ENCODE measurements at regions not wholly inside any gene's neighbourhood (a gene's known extent, or its start where the extent isn't known, plus 50 kb on each side); places are given as distances from the start of the nearest gene placed in this dataset.

- no peak for TF ChIP-seq EP300 (IDR thresholded peaks at IDR 0.05)
Measured at GRCh38 chr11:92829671-92830070, 139.8 kb upstream of the MTNR1B start (continued).

- ATAC-seq, result no peak
Measured at GRCh38 chr11:92830377-92831155, 138.9 kb upstream of the MTNR1B start.

DNA sequence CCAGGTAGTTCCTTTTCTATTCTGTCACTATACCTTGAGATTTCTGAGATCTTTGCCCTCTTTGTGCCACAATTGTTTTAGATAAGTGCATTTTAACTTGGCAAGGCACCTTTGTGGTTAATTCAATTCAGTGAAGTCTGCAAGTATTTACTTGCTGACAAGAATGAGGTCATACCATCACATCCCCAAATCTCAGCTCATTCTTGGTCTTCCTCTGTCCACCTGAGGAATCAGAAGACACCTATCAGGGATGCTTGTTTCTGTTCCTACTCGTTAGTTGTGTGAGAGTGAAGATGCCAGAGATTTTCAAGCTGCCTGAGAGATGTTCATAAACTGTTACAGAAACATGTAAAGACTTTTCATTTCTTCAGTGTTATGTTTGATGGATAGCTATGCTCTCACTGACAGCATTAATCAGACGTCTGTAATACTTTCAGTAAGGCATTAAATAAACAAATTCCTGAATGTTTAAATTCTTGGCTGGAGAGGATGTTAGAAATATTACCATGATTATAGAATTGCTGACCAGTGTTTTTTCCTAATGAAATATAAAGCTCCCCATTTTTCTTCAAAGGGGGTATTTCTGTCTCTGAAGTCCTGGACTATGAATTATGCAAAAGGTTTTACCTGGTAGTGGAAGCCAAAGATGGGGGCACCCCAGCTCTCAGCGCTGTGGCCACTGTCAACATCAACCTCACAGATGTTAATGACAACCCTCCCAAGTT, 135.0 kb upstream of the MTNR1B start:
- CTCF ChIA-PET, result interaction anchor here (1.4 kb wide), 1 partner anchor 9 kb away, joined by 3 read pairs; no protein-coding TSS in a partner anchor
- ATAC-seq (no peak), DNase-seq (ENCODE audit: low read depth in 1 of 2, low spot score in 1 of 2) (no peak), FAIRE-seq (no peak)
- Histone ChIP-seq H3K9me3 (no peaks in the 10 kb centered on the region), H3K4me3 (no peak overlapping the region), H3K4me2 (no peak overlapping the region), H3K27ac (no peak overlapping the region), H3K4me1 (no peaks in the 10 kb centered on the region)
- POLR2A ChIA-PET, result no interaction called here
- TF ChIP-seq MAZ (IDR thresholded peaks at IDR 0.05; ENCODE audit: borderline replicate concordance, low read depth, low read length) (no peak), JUN (IDR thresholded peaks at IDR 0.05) (no peak), POLR2AphosphoS2 (conservative IDR thresholded peaks at IDR 0.05; ENCODE audit: low read length) (no peak), RARB (CRISPR knock-in tag; IDR thresholded peaks at IDR 0.05) (no peak)
- WGBS (ENCODE audit: missing lambda C conversion rate), result 20% methylated on average over 3 of the region's 3 CpGs

More at GRCh38 chr11:92830377-92831155, 138.9 kb upstream of the MTNR1B start:
- H3K9me3 ChIP-seq, result no peaks in the 10 kb centered on the region
- H3K4me3 ChIP-seq, result no peak overlapping the region
- FAIRE-seq (no peak), DNase-seq (ENCODE audit: low read depth in 1 of 2, low spot score in 1 of 2) (no peak)
- H3K27ac ChIP-seq, result no peak overlapping the region
- no peak overlapping the region for H3K4me2 ChIP-seq
- TF ChIP-seq NPAS2 (CRISPR knock-in tag; IDR thresholded peaks at IDR 0.05; ENCODE audit: borderline replicate concordance), result no peak
- TF ChIP-seq, protein P1, sequence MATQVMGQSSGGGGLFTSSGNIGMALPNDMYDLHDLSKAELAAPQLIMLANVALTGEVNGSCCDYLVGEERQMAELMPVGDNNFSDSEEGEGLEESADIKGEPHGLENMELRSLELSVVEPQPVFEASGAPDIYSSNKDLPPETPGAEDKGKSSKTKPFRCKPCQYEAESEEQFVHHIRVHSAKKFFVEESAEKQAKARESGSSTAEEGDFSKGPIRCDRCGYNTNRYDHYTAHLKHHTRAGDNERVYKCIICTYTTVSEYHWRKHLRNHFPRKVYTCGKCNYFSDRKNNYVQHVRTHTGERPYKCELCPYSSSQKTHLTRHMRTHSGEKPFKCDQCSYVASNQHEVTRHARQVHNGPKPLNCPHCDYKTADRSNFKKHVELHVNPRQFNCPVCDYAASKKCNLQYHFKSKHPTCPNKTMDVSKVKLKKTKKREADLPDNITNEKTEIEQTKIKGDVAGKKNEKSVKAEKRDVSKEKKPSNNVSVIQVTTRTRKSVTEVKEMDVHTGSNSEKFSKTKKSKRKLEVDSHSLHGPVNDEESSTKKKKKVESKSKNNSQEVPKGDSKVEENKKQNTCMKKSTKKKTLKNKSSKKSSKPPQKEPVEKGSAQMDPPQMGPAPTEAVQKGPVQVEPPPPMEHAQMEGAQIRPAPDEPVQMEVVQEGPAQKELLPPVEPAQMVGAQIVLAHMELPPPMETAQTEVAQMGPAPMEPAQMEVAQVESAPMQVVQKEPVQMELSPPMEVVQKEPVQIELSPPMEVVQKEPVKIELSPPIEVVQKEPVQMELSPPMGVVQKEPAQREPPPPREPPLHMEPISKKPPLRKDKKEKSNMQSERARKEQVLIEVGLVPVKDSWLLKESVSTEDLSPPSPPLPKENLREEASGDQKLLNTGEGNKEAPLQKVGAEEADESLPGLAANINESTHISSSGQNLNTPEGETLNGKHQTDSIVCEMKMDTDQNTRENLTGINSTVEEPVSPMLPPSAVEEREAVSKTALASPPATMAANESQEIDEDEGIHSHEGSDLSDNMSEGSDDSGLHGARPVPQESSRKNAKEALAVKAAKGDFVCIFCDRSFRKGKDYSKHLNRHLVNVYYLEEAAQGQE (IDR thresholded peaks at IDR 0.05), result no peak
- TF ChIP-seq MAFK (IDR thresholded peaks at IDR 0.05; ENCODE audit: partially characterized antibody), result no peak
- TF ChIP-seq RNF2 (IDR thresholded peaks at IDR 0.05; ENCODE audit: borderline replicate concordance, low read depth), result no peak
- no peak for TF ChIP-seq POLR2AphosphoS2 (conservative IDR thresholded peaks at IDR 0.05; ENCODE audit: low read length)
- no peak for TF ChIP-seq ATOH8 (CRISPR knock-in tag; IDR thresholded peaks at IDR 0.05; ENCODE audit: low read depth)
- TF ChIP-seq HOXB5 (CRISPR knock-in tag; IDR thresholded peaks at IDR 0.05), result no peak
- TF ChIP-seq MAZ (IDR thresholded peaks at IDR 0.05; ENCODE audit: borderline replicate concordance, low read depth, low read length), result no peak
- no peak for TF ChIP-seq RAD21 (conservative IDR thresholded peaks at IDR 0.05 in 1 of 2, IDR thresholded peaks at IDR 0.05 in 1 of 2)
- TF ChIP-seq RCOR1 (IDR thresholded peaks at IDR 0.05; ENCODE audit: low read depth, low read length), result no peak
- TF ChIP-seq CHD2 (IDR thresholded peaks at IDR 0.05; ENCODE audit: low read length, partially characterized antibody), result no peak
- POLR2A ChIA-PET, result no interaction called here
- CTCF ChIA-PET, result no interaction called here
- 50% methylated on average over 5 of the region's 5 CpGs for WGBS (ENCODE audit: missing lambda C conversion rate)
- no peaks in the 10 kb centered on the region for H3K4me1 ChIP-seq

GRCh38 chr11:92837595-92837994, 131.9 kb upstream of the MTNR1B start:
- no peak for DNase-seq (ENCODE audit: low read depth in 1 of 2, low spot score in 1 of 2)
- no peak for ATAC-seq
- Histone ChIP-seq H3K27ac (no peak overlapping the region), H3K4me3 (no peak overlapping the region), H3K4me1 (no peaks in the 10 kb centered on the region), H3K9me3 (no peaks in the 10 kb centered on the region), H3K4me2 (no peak overlapping the region)
- WGBS (ENCODE audit: missing lambda C conversion rate), result 58% methylated on average over 3 of the region's 3 CpGs
- TF ChIP-seq RNF2 (IDR thresholded peaks at IDR 0.05; ENCODE audit: borderline replicate concordance, low read depth), result no peak
- CTCF ChIA-PET, result no interaction called here
- no peak for FAIRE-seq
- POLR2A ChIA-PET, result no interaction called here
